IPS-15b (cell line): ENCODE measurements at regions not wholly inside any gene's neighbourhood (a gene's known extent, or its start where the extent isn't known, plus 50 kb on each side); places are given as distances from the start of the nearest gene placed in this dataset.

ENCODE experiments used
- H3K27me3 ChIP-seq: one replicate; pipeline ENCODE4 v1.6.1; 2013; ENCODE audit warnings: low read length; ENCODE audit not compliant: control insufficient read depth, insufficient read depth
- H3K36me3 ChIP-seq: one replicate; pipeline ENCODE4 v1.6.1; 2013; ENCODE audit warnings: low read length; ENCODE audit not compliant: control insufficient read depth, insufficient read depth
- H3K4me1 ChIP-seq: one replicate; pipeline ENCODE4 v1.6.1; 2013; ENCODE audit warnings: mild to moderate bottlenecking, low read length; ENCODE audit not compliant: control insufficient read depth, insufficient read depth
- H3K4me3 ChIP-seq: one replicate; pipeline ENCODE4 v1.5.1; 2013; ENCODE audit warnings: low read depth, low read length
- H3K9ac ChIP-seq: one replicate; pipeline ENCODE4 v1.6.1; 2013; ENCODE audit warnings: low read depth, mild to moderate bottlenecking, low read length
- H3K9me3 ChIP-seq: one replicate; pipeline ENCODE4 v1.6.1; 2013; ENCODE audit warnings: mild to moderate bottlenecking, low read length; ENCODE audit not compliant: control insufficient read depth, insufficient read depth

DNA sequence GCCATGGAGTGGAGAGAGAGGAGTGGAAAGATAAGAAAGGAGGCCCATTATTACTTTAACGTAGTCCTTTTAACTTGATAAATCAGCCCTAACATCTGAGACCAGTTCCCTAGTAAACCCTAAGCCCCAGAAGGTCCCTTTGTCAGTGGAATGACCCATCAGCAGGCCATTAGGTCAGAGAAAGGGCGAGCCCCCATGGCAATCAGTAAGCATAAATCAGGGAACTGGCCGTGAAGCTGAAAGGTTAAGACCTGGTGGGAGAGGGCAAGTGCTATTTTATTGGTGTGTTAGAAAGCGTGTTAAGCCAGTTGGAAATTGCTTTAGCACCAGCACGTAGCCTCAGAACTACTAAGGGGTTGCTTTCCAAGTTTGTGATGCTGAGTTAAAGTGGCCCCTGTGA, 708.0 kb downstream of the BCL11B start:
- H3K36me3 ChIP-seq = no peaks in the 10 kb centered on the region
- peaks cover 2% of the 10 kb centered on the region for H3K9me3 ChIP-seq
- no peaks in the 10 kb centered on the region for H3K27me3 ChIP-seq
- no peak overlapping the region for H3K9ac ChIP-seq
- no peak overlapping the region for H3K4me3 ChIP-seq
- H3K4me1 ChIP-seq = no peaks in the 10 kb centered on the region

DNA sequence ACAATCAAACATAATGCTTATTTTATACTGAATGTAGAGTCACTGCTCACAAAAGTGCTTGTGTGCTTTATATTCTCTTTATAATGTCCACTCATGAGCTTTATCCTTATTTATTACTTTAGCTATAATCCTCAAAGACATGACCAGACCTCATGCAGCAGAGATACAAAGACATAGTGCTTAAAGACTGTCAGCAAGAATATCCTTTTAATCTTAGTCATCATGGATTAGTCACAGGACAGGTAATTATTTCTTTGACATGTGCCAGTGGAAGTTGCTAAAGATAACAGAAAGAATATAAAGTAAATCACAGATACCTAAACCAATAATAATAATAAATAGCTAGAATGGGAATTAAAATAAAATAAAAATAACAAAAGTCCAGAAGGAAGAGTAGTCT, 707.5 kb downstream of the BCL11B start:
- Histone ChIP-seq H3K4me3 (no peak overlapping the region), H3K36me3 (no peaks in the 10 kb centered on the region), H3K9me3 (peaks cover 2% of the 10 kb centered on the region), H3K27me3 (no peaks in the 10 kb centered on the region), H3K9ac (no peak overlapping the region), H3K4me1 (no peaks in the 10 kb centered on the region)

DNA sequence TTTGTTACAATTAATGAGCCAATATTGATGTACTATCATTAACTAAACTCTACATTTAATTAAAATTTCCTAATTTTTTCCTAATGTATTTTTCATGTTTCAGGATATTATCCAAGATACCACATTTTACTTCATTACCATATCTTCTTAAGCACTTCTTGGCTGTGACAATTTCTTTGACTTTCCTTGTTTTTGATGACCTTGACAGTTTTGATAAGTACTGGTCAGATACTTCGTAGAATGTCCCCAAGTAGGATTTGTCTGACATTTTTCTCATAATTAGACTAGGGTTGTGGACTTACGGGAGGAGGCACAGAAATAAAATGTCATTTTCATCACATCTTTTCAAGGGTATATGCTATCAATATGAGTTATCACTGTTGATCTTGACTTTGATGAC, 700.9 kb downstream of the BCL11B start:
- peaks cover 7% of the 10 kb centered on the region for H3K9me3 ChIP-seq
- H3K4me1 ChIP-seq = no peaks in the 10 kb centered on the region
- H3K27me3 ChIP-seq = no peaks in the 10 kb centered on the region
- H3K36me3 ChIP-seq = no peaks in the 10 kb centered on the region
- H3K4me3 ChIP-seq = no peak overlapping the region
- no peak overlapping the region for H3K9ac ChIP-seq

DNA sequence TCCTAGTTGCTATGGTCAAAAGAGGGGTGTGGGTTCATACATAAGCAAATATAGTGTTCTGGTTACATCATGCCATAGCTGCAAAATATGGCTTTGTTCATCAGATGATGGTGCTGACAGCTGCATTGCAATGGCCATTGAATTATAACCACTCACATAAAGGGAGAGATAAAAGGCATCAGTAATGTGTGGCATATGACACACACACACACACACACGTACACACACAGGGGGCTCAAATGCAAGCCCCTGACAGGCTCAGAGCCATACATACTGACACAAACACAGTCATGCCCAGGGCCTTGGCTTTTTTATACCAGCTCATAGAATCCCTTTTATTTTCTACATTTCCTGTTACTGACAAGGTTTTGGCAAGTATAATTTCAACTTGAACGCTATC, 698.9 kb downstream of the BCL11B start:
- Histone ChIP-seq H3K36me3 (no peaks in the 10 kb centered on the region), H3K4me3 (no peak overlapping the region), H3K4me1 (no peaks in the 10 kb centered on the region), H3K9me3 (peaks cover 7% of the 10 kb centered on the region), H3K9ac (no peak overlapping the region), H3K27me3 (no peaks in the 10 kb centered on the region)

DNA sequence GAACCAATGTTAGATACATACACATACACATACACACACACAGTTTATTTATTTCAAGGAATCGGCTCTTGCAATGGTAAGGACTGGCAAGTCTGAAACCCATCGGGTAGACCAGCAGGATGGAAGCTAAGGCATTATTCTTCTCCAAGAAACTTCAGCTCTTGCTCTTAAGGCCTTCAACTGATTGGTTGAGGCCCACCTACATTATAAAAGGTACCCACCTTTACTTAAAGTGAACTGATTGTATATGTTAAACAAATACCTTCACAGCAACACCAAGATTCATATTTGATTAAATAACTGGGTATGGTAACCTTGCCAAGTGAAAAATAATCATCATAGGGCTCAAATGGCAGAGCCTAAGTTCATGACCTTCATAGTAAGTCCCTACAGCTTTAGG, 695.5 kb downstream of the BCL11B start:
- H3K4me3 ChIP-seq = no peak overlapping the region
- H3K36me3 ChIP-seq = no peaks in the 10 kb centered on the region
- peaks cover 5% of the 10 kb centered on the region for H3K9me3 ChIP-seq
- H3K27me3 ChIP-seq = no peaks in the 10 kb centered on the region
- H3K9ac ChIP-seq = no peak overlapping the region
- no peaks in the 10 kb centered on the region for H3K4me1 ChIP-seq

DNA sequence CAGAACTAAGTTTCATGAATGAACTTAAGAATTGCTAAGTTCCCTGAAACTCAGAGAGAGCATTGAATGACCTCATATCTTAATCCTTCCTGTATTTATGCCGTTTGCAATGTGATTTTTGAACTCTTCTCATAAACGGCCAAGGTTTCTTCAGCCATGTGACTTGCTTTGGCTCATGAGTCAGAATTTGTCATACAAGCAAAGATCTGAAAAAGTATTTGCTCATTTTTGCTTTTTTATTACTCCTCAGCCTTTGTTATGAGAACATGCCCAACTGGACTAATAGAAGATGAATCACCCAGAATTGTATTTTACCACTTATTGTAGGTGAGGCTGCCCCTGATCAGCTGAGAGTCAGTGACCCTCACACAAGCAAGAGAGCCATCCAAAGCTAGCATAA, 693.8 kb downstream of the BCL11B start:
- Histone ChIP-seq H3K36me3 (no peaks in the 10 kb centered on the region), H3K9ac (no peak overlapping the region), H3K27me3 (no peaks in the 10 kb centered on the region), H3K9me3 (no peaks in the 10 kb centered on the region), H3K4me3 (no peak overlapping the region), H3K4me1 (no peaks in the 10 kb centered on the region)

- H3K4me3 ChIP-seq = no peak overlapping the region
- H3K9me3 ChIP-seq = no peaks in the 10 kb centered on the region
- no peak overlapping the region for H3K9ac ChIP-seq
- no peaks in the 10 kb centered on the region for H3K4me1 ChIP-seq
- H3K36me3 ChIP-seq = no peaks in the 10 kb centered on the region
- H3K27me3 ChIP-seq = no peaks in the 10 kb centered on the region
Measured at GRCh38 chr14:98579140-98579539, 692.9 kb downstream of the BCL11B start.

DNA sequence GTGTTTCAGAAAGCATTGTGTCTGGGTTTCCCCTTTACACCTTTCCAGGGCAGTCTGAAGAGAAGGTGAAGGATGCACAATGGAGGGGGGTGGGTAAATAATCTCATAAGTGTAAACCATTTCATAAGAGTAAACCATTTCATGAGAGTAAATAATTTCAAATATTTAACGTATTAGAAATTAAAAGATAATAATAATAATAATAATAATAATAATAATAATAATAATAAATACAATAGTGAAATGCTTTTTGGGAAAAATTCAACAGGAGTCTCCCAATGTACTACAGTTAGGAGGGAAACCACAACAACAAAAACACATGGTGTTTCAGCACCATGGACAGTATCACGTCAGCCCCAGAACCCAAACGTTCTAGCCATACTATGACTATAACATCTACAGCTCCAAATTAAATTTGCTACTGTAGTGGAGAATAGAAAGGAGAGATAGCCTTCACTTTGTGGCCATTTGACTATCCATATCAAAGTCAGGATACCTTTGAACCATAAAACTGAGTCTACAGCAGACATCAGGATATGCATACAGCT, 691.8 kb downstream of the BCL11B start:
- no peak overlapping the region for H3K9ac ChIP-seq
- H3K4me3 ChIP-seq = no peak overlapping the region
- H3K36me3 ChIP-seq = no peaks in the 10 kb centered on the region
- H3K9me3 ChIP-seq = no peaks in the 10 kb centered on the region
- H3K4me1 ChIP-seq = no peaks in the 10 kb centered on the region
- no peaks in the 10 kb centered on the region for H3K27me3 ChIP-seq

DNA sequence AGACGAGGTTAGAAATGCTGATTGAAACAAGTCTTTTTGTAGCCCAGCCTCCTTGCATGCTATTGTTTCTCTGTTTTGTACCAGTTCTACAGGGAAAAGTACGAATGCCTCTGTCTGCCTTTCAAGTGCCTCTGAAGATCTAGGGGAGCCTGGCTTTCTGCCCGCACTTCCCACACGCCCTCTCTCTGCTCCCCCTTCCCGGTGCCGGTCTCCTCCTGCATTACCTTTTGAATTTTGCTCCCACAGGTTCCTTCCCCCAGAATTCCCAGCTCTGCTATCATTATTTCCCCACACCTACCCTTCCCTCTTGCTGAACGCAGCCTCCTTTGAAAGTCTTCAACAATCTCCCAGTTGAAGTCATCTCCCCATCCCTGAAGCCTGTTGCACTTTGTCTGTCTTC, 689.7 kb downstream of the BCL11B start:
- Histone ChIP-seq H3K9ac (no peak overlapping the region), H3K4me1 (no peaks in the 10 kb centered on the region), H3K36me3 (no peaks in the 10 kb centered on the region), H3K4me3 (no peak overlapping the region), H3K9me3 (no peaks in the 10 kb centered on the region), H3K27me3 (no peaks in the 10 kb centered on the region)

GRCh38 chr14:98591161-98591560, 680.8 kb downstream of the BCL11B start:
- no peaks in the 10 kb centered on the region for H3K27me3 ChIP-seq
- H3K9me3 ChIP-seq = no peaks in the 10 kb centered on the region
- no peaks in the 10 kb centered on the region for H3K4me1 ChIP-seq
- H3K36me3 ChIP-seq = no peaks in the 10 kb centered on the region
- H3K9ac ChIP-seq = no peak overlapping the region
- H3K4me3 ChIP-seq = no peak overlapping the region

DNA sequence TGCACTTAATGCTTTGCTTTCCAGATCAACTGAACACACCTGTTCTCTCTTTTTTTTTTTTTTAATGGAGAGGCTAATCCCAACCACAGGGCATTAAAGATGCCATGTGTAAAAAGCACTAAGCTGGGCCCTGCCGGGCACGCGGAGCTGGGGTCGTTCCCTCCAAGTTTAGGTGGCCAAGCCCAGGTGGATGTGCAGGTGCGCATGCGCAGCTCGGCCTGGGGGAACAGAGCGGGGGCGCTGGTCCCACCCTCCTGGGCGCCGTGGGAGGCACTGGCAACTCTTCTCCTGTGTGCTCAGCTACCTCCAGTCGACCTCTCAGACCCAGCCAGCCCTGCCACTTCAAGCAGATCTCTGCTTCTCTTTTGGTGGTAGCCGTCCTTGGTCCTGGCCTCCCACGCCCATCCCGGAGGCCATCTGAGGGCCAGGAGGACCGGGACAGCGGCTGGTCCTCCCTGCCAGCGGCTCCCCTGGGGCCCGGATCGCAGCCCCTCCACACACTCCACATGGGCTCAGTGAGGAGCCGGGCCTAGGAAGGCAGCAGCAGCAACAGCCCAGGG, 679.3 kb downstream of the BCL11B start:
- H3K9ac ChIP-seq = no peak overlapping the region
- no peak overlapping the region for H3K4me3 ChIP-seq
- H3K27me3 ChIP-seq = no peaks in the 10 kb centered on the region
- no peaks in the 10 kb centered on the region for H3K4me1 ChIP-seq
- no peaks in the 10 kb centered on the region for H3K9me3 ChIP-seq
- no peaks in the 10 kb centered on the region for H3K36me3 ChIP-seq

- no peak overlapping the region for H3K4me3 ChIP-seq
- no peaks in the 10 kb centered on the region for H3K36me3 ChIP-seq
- no peaks in the 10 kb centered on the region for H3K27me3 ChIP-seq
Measured at GRCh38 chr14:98593361-98593761, 678.6 kb downstream of the BCL11B start.

More at GRCh38 chr14:98593361-98593761, 678.6 kb downstream of the BCL11B start:
- H3K4me1 ChIP-seq = no peaks in the 10 kb centered on the region
- H3K9ac ChIP-seq = no peak overlapping the region
- no peaks in the 10 kb centered on the region for H3K9me3 ChIP-seq
